BJ (cell line): ENCODE measurements at regions not wholly inside any gene's neighbourhood (a gene's known extent, or its start where the extent isn't known, plus 50 kb on each side); places are given as distances from the start of the nearest gene placed in this dataset.
"Not testable (repeated sequence)": the region's sequence is repeated elsewhere in the genome, so short reads cannot be mapped to it uniquely, and the experiment has no call there.

Experiments used
- CTCF ChIA-PET: fragments of 350-600 bp; formaldehyde crosslinking; extraction: SDS; loops from one replicate; lab custom pipeline; 2021; ENCODE audit warnings: antibody characterized with exemption, inconsistent platforms; lab: Yijun Ruan, JAX
- POLR2A ChIA-PET: fragments of 300-600 bp; sonication (Branson Sonifier 250); formaldehyde crosslinking; extraction: SDS; loops from one replicate; lab custom pipeline; 2021; ENCODE audit warnings: antibody characterized with exemption; lab: Charles Lee
- DNase-seq: peaks from one replicate; pipeline ENCODE4 v3.0.0-alpha.2; 2011; ENCODE audit warnings: low read depth
- H3K27me3 ChIP-seq: 2 replicates; pipeline ENCODE4 v1.6.0; 2011; ENCODE audit warnings: low read length; ENCODE audit not compliant: control insufficient read depth, insufficient read depth
- H3K36me3 ChIP-seq: 2 replicates; pipeline ENCODE4 v1.5.1; 2011; ENCODE audit warnings: low read length; ENCODE audit not compliant: control insufficient read depth, insufficient read depth
- H3K4me3 ChIP-seq: 2 replicates; pipeline ENCODE4 v1.5.1; 2011; ENCODE audit warnings: low read depth, mild to moderate bottlenecking, control low read depth, low read length
- CTCF ChIP-seq: IDR thresholded peaks from 2 replicates; pipeline ENCODE4 v1.5.1; 2011; ENCODE audit warnings: low read depth, mild to moderate bottlenecking, control low read depth, inconsistent platforms, low read length, moderate library complexity; ENCODE audit not compliant: insufficient read depth

GRCh38 chrX:96182366-96182765 lies 502.3 kb upstream of the DIAPH2 start:
- ChIA-PET POLR2A (no interaction called here), CTCF (no interaction called here)
- no peaks in the 10 kb centered on the region for H3K27me3 ChIP-seq
- DNase-seq, result no peak
- H3K36me3 ChIP-seq, result no peaks in the 10 kb centered on the region
- no peak overlapping the region for H3K4me3 ChIP-seq
- 0 out of 2 replicates have a peak, but pooled peaks have one; percentile 8 for TF ChIP-seq CTCF

- H3K4me3 ChIP-seq, result no peak overlapping the region
- DNase-seq, result no peak
- CTCF ChIA-PET, result interaction anchor here (0.6 kb wide), 1 partner anchor 123 kb away, joined by 3 read pairs; no protein-coding TSS in a partner anchor
- no peak for TF ChIP-seq CTCF
- POLR2A ChIA-PET, result no interaction called here
- H3K36me3 ChIP-seq, result no peaks in the 10 kb centered on the region
- H3K27me3 ChIP-seq, result no peaks in the 10 kb centered on the region
These were observed 501.3 kb upstream of the DIAPH2 start for GRCh38 chrX:96183391-96183790.

- no peak for DNase-seq
- ChIA-PET CTCF (interaction anchor here (0.6 kb wide), 1 partner anchor 123 kb away, joined by 3 read pairs; no protein-coding TSS in a partner anchor), POLR2A (no interaction called here)
- Histone ChIP-seq H3K4me3 (no peak overlapping the region), H3K27me3 (no peaks in the 10 kb centered on the region), H3K36me3 (no peaks in the 10 kb centered on the region)
- TF ChIP-seq CTCF, result peak; percentile 16; the same call in 1 of the 2 replicates
These were observed 500.8 kb upstream of the DIAPH2 start for GRCh38 chrX:96183843-96184242.

GRCh38 chrX:96204928-96205327 lies 479.7 kb upstream of the DIAPH2 start:
- H3K27me3 ChIP-seq, result no peaks in the 10 kb centered on the region
- H3K4me3 ChIP-seq, result no peak overlapping the region
- CTCF ChIA-PET, result no interaction called here
- DNase-seq, result no peak
- POLR2A ChIA-PET, result no interaction called here
- no peak for TF ChIP-seq CTCF
- H3K36me3 ChIP-seq, result no peaks in the 10 kb centered on the region

- no peaks in the 10 kb centered on the region for H3K27me3 ChIP-seq
- H3K4me3 ChIP-seq, result no peak overlapping the region
- H3K36me3 ChIP-seq, result no peaks in the 10 kb centered on the region
- no peak for DNase-seq
- ChIA-PET CTCF (no interaction called here), POLR2A (no interaction called here)
- TF ChIP-seq CTCF, result no peak
These were observed 472.7 kb upstream of the DIAPH2 start for GRCh38 chrX:96211953-96212352.

GRCh38 chrX:96214681-96215080 lies 470.0 kb upstream of the DIAPH2 start:
- H3K27me3 ChIP-seq, H3K36me3 ChIP-seq, H3K4me3 ChIP-seq, POLR2A ChIA-PET, CTCF ChIA-PET, DNase-seq: not testable (repeated sequence)
